CD4-positive, alpha-beta T cell treated with Interferon gamma for 1 hour (primary cell): ENCODE measurements at regions not wholly inside any gene's neighbourhood (a gene's known extent, or its start where the extent isn't known, plus 50 kb on each side); places are given as distances from the start of the nearest gene placed in this dataset.
"Not testable (repeated sequence)": the region's sequence is repeated elsewhere in the genome, so short reads cannot be mapped to it uniquely, and the experiment has no call there.

ENCODE experiments used
- DNase-seq: peaks from one replicate; pipeline ENCODE4 v3.0.0-alpha.2; 2020

DNA sequence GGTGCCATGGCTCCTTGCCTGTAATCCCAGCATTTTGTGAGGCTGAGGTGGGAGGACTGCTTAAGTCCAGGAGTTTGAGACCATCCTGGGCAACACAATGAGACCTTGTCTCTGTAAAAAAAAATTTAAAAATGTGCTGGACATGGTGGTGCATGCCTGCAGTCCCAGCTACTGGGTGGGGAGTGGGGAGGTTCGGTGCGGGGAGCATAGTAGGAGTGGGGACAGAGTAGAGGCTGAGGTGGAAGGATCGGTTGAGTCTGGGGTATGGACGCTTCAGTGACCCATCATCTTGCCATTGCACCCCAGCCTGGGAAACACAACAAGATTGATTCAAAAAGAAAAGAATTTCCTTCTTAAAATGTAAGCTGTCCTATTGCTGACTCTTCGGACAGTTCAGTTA, 1490.0 kb upstream of the GBE1 start:
- DNase-seq, result no peak

- no peak for DNase-seq
Measured at GRCh38 chr3:83250613-83251012, 1489.2 kb upstream of the GBE1 start.

DNA sequence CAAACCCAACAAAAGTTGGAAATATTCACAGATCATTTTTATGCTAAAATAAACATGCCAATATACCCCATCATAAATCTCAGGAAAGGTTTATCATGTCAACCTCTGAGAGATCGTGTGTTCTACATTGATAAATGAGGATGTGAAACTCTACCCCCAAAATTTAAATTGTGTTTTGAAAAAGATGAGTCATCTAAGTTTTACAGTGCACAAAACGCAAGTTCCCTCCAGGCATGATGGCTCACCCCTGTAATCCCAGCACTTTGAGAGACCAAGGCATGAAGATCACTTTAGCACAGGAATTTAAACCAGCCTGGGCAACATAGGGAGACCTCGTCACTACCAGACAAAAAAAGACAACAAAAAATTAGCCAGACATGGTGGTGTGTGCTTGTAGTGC, 1487.0 kb upstream of the GBE1 start:
- no peak for DNase-seq

- no peak for DNase-seq
Measured at GRCh38 chr3:83235180-83235814, 1473.9 kb upstream of the GBE1 start.

DNA sequence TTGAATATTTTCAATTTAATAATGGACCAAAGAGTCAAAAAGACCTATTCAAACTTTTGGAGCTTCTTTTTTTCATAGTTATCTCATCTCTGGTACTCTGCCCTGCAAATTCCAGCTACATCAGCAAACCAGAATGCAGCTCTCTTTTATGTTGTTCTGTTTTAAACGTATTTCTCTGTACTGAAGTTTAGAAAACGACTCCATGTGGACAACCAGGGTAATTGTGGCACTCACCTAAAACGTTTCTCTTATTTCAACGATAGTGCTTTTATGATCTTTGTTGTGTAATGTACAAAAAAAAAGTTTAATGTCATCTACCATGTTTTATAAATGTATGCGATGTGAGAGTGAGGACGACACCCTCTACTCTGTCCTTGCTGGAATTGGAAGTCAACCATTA, 1472.3 kb upstream of the GBE1 start:
- DNase-seq, result no peak

GRCh38 chr3:83230841-83231240, 1469.4 kb upstream of the GBE1 start:
- no peak for DNase-seq

DNA sequence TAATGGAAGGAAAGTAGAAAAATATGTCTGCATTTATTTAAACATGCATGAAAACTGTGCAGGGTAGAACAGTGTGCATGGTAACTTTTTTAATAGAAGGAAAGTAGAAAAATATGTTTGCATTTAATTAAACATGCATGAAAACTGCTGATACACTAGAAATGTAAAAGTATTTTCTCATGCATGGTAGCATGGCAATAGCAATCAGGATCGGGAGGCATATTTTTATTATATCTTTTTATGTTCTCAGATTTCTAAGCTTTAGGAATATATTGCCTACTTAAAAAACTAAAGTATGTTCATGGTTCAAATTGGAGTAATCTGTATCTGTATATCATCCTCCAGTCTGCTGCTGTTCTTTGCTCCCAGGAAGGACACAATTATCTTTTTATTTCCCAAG, 1468.9 kb upstream of the GBE1 start:
- DNase-seq, result no peak

DNA sequence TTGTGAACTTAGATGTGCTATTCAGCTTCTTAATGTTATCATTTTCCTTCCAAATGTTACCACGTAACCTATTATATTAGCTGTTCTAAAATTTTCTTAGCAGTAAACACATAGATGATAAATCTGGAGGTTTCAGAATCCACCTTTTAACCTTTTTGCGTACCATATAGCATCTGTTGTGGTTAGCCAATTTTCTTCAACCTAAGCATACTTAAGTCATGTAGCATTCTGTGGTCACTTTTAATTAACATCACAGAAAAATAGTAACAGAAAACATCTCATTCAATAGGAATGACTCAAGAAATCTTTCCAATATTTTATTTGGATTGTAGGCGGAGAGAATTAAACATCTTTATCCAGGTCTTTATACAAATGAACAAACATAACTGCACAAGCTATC, 1465.3 kb upstream of the GBE1 start:
- DNase-seq, result no peak

DNA sequence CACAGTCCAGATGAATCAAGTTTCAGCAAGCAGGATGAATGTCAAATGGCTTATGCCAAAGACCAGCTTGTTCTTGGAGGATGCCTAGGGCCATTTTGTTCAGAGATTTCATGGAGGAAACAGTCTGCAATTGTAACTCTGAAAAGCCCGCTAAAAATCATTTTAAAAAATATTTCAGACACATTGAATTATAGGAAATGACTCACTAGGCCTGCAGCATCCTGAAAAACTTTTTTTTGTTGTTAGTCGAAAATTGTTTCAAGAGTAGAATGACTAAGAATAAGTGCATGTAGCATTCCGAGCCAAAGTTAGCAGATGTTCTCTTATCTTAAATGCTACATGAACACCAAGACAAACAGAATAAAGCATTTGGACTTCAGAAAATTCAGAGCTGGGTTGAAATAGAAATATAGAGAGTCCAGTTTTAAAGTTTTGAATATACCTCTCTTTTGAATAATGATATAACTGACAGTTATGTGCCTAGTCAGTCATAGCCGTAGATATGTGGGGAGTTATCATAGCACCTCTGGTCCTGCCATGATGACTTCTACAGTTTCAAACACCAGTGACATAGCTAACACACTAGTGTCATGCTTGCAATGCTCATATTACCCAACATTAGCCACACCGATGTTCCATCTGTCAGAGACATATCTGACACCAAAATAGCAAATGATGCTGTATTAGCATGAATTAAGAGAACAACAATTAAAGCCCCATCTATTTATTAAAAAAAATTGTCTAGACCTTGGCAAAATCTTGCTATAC, 1462.8 kb upstream of the GBE1 start:
- DNase-seq, result no peak

DNA sequence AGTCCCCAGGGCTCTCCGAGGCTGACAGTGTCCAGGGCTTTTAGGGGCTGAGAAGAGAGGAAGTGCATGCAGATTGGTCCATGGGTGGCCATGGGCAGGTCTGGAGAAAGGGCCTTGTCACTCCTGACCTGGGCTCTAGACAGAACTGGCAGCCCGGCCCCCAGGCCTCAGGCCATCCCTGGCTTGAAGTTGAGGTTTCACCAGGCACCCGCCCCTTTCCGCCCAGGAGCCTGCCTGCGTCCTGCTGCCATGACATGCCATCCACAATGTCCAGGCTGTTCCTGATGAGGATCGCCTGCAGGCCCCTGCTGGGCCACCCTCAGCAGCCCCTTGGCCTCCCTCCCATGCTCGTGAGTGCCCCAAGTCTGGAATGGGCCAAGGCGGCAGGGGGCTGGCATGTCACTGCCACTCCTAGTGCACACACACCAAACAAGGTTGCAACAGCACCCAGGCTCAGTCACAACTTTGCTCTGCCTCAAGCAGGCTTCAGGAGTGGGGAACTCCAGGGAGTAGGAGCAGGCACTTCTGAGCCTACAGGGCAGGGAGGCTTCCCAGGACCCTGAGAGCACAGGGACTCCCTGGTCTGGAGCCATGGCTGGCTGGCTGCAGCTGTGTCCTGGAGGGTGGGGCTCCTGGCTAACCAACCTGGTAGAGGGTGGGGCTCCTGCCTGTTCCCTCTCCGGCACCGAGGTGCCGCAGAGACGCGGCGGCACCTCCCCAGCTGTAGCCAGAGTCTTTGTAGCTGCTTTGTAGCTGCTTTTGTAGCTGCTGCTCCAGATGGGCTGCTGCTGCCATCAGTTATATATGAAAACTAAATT, 1457.1 kb upstream of the GBE1 start:
- no peak for DNase-seq

- not testable (repeated sequence) for DNase-seq
Measured at GRCh38 chr3:83217595-83218118, 1456.2 kb upstream of the GBE1 start.

DNA sequence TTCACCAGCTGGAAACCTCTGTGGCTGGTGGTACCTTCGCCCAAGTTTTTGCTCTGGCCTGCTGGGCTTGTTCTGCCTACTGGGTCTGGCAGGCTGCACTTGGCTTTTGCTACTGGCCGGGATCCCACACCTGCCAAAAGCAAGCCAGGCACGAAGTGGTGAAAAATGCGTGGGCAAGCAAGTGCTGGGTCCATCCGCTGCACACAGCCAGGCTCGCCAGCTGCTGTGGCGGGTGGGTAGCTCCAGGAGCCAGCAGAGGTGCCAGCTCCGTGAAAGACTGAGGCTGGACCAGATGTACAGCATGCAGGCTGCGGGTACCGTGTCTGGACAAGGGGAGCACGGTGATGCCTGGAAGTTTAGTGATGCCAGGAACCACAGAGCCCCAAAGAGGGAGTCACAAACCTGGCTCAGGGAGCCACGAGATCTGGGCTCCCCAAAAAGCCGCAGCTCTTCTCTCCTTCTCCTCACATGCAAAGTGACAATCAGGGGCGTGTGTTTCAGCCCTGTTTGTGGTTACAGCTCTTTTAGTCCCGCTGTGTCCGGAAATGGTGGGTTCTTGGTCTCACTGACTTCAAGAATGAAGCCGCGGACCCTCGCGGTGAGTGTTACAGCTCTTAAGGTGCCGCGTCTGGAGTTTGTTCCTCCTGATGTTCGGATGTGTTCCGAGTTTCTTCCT, 1455.6 kb upstream of the GBE1 start:
- DNase-seq, result no peak

GRCh38 chr3:83195243-83195642, 1433.8 kb upstream of the GBE1 start:
- no peak for DNase-seq

- DNase-seq, result no peak
Measured at GRCh38 chr3:83193526-83193925, 1432.1 kb upstream of the GBE1 start.

DNA sequence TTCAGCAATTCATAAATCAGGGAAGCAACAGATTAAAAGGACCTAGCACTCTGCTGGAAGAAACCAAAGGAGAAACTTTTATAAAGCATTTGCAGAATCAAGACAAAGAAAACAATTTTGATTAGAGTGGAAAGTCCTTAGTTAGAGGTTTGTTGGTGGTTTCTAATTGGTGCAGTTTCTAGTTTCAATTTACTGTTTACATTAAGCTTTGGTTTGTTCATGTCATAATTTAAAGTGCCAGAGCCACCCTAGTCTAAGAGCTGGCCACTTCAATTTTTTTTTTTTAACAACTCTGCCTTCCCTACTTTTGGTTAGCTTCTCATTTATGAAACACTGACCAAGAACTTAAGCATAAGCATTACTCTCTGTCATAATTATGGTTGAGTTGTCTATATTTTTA, 1428.2 kb upstream of the GBE1 start:
- DNase-seq, result no peak

- DNase-seq, result no peak
Measured at GRCh38 chr3:83169473-83169872, 1408.0 kb upstream of the GBE1 start.

GRCh38 chr3:83150896-83151295, 1389.5 kb upstream of the GBE1 start:
- no peak for DNase-seq

- DNase-seq, result no peak
Measured at GRCh38 chr3:83140983-83141382, 1379.5 kb upstream of the GBE1 start.

GRCh38 chr3:83131236-83131635, 1369.8 kb upstream of the GBE1 start:
- no peak for DNase-seq

DNA sequence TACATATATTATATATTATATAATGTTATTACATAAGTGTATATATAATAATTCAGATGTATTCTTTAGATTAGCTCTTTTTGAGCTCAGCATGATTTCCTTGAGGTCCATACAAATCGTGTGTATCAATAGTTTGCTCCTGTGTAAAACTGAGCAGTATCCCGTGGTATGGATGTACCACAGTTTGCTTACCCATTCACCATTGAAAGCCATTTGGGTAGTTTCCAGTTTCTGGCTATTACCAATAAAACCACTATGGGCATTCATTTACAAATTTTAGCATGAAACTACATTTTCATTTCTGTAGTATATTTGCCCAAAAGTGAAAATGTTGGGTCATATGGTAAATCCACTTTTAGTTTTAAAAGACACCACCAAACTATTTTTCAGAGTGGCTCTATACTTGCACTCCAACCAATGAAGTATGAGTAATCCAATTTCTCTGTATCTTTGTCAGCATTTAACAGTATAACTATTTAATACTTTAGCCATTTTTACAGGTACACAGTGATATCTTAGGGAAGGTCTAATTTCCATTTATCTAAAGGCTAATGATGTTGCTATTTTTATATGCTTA, 1361.4 kb upstream of the GBE1 start:
- no peak for DNase-seq

DNA sequence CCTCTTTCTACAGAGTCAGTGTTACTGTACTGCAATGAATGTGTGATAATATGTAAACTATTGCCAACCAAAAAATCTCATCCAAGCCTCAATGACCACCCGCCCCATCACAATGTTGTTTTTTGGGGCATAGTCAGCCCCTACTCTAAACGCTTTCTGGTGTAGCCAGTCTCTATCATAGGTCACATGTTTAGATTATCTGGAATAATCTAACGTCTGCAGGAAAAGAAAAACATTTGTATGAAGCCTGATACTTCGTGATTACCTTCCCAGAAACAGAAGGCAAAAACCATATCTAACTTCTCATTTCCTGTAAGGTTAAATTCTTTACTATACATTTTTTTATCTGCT, 1331.8 kb upstream of the GBE1 start:
- DNase-seq, result no peak

GRCh38 chr3:83092521-83093221, 1331.2 kb upstream of the GBE1 start:
- no peak for DNase-seq
